Lung (tissue), 11 donors: ENCODE measurements at regions not wholly inside any gene's neighbourhood (a gene's known extent, or its start where the extent isn't known, plus 50 kb on each side); places are given as distances from the start of the nearest gene placed in this dataset.

ENCODE experiments used
- ATAC-seq: fragments of 200-7000 bp; cut with Tn5 transposase; one replicate; pipeline ENCODE4 v1.9.1; 2020; ENCODE audit warnings: moderate number of reproducible peaks; ENCODE audit not compliant: insufficient read depth, low FRiP score
- DNase-seq, 3 donors: peaks; one replicate each; pipeline ENCODE4 v3.0.0-alpha.2; 2013 to 2017
- H3K27ac ChIP-seq, 2 donors: one replicate each; pipeline ENCODE4 v1.5.1; 2013; ENCODE audit warnings: mild to moderate bottlenecking in 2 of 2, moderate library complexity in 2 of 2, control low read depth in 1 of 2, inconsistent platforms in 1 of 2, low read depth in 1 of 2, low read length in 1 of 2
- H3K27me3 ChIP-seq, 3 donors: one replicate each; pipeline ENCODE4 v1.5.1; 2013; ENCODE audit warnings: low read length in 2 of 3; ENCODE audit not compliant: control insufficient read depth in 3 of 3, insufficient read depth in 3 of 3
- H3K36me3 ChIP-seq, 4 donors: one replicate each; pipeline ENCODE4 v1.5.1; 2013; ENCODE audit warnings: low read length in 4 of 4, mild to moderate bottlenecking in 1 of 4, moderate library complexity in 1 of 4; ENCODE audit not compliant: control insufficient read depth in 4 of 4, insufficient read depth in 4 of 4
- H3K4me1 ChIP-seq, 5 donors: one replicate each; pipeline ENCODE4 v1.5.1; 2013; ENCODE audit warnings: low read length in 5 of 5, mild to moderate bottlenecking in 2 of 5, moderate library complexity in 1 of 5; ENCODE audit not compliant: control insufficient read depth in 5 of 5, insufficient read depth in 5 of 5
- H3K4me3 ChIP-seq: one replicate; pipeline ENCODE4 v1.5.1; 2013; ENCODE audit warnings: mild to moderate bottlenecking, control low read depth, moderate library complexity
- H3K9ac ChIP-seq, 2 donors: one replicate each; pipeline ENCODE4 v1.5.1; 2013; ENCODE audit warnings: low read length in 2 of 2, control low read depth in 1 of 2; ENCODE audit not compliant: insufficient read depth in 1 of 2
- H3K9me3 ChIP-seq, 4 donors: one replicate each; pipeline ENCODE4 v1.5.1; 2013; ENCODE audit warnings: low read length in 3 of 4, mild to moderate bottlenecking in 1 of 4, moderate library complexity in 1 of 4; ENCODE audit not compliant: control insufficient read depth in 4 of 4, insufficient read depth in 3 of 4
- CTCF ChIP-seq: IDR thresholded peaks from 2 replicates; pipeline ENCODE4 v1.5.1; 2012; ENCODE audit warnings: mild to moderate bottlenecking; ENCODE audit errors: control extremely low read depth, extremely low read depth
- WGBS, 2 donors: extraction: QIAGEN DNeasy Blood & Tissue Kit; methylation state at CpG; one replicate each; pipeline ENCODE4 v1.1.7; 2013; 5-methylcytosine and 5-hydroxymethylcytosine counted together
- donor health status: control.
- donor health status: control.
- donor health status: Bipolar disorder and iron deficiency.
- donor health status: healthy.
- donor health status: DM: yes; HTN: yes; CAD: no.

- Histone ChIP-seq H3K27ac (no peak overlapping the region), H3K9ac (no peak overlapping the region), H3K27me3 (peaks cover 0 to 3% (median 0%) of the 10 kb centered on the region in 3 donors), H3K9me3 (peaks cover 0 to 3% (median 0%) of the 10 kb centered on the region in 4 donors), H3K4me3 (no peak overlapping the region), H3K36me3 (no peaks in the 10 kb centered on the region), H3K4me1 (no peaks in the 10 kb centered on the region)
- DNase-seq (no peak), ATAC-seq (no peak)
- WGBS, 2 donors: 83 to 89% methylated on average over 7 of the region's 7 CpGs
- no peak for TF ChIP-seq CTCF
Measured at GRCh38 chr9:97788763-97789663, 64.0 kb upstream of the FOXE1 start.

DNA sequence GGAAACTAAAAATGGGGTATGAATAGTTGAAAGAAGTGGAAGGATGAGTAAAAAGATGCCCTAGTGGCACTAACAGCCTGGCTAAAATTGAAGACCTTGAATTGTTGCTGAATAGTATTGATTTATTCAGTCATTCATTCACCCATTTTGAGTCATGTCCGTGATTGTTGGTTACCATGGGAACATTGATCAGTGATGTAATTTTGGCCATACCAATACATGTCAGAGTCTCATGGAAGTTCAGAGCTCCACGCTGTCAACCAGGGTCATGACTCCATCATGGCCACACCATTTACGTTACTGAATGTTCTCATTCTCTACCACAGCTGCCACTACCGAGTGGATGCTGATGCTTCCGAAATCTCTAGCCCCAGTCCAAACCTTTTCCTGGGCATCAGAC is 62.5 kb upstream of the FOXE1 start:
- WGBS, 2 donors: 85 to 92% methylated on average over 5 of the region's 5 CpGs
- Histone ChIP-seq H3K9me3 (peaks cover 0 to 4% (median 0%) of the 10 kb centered on the region in 4 donors), H3K36me3 (no peaks in the 10 kb centered on the region), H3K4me3 (no peak overlapping the region), H3K27me3 (peaks cover 0 to 3% (median 0%) of the 10 kb centered on the region in 3 donors), H3K9ac (no peak overlapping the region), H3K27ac (no peak overlapping the region), H3K4me1 (peaks cover 0 to 2% (median 0%) of the 10 kb centered on the region in 5 donors)
- DNase-seq (no peak), ATAC-seq (no peak)
- TF ChIP-seq CTCF: no peak

DNA sequence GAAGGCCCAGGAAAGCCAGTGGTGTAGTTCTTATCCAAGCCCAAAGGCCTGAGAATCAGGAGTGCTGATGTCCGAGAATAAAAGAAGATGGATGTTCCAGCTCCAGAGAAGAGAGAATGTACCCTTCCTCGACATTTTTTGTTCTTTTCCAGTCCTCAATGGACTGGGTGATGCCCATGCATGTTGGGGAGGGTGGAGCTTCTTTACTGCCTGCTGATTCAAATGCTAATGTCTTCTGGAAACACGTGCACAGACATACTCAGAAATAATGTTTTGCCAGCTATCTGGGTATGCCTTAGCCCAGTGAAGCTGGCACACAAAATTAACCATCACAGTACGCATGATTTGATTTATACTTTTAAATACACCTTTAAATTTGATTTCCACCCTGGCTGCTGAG is 61.5 kb upstream of the FOXE1 start:
- ATAC-seq: no peak
- H3K27ac ChIP-seq: no peak overlapping the region
- no peak for TF ChIP-seq CTCF

More for the DNA sequence above, 61.5 kb upstream of the FOXE1 start:
- Histone ChIP-seq H3K9ac (no peak overlapping the region), H3K9me3 (peaks cover 0 to 5% (median 0%) of the 10 kb centered on the region in 4 donors), H3K36me3 (peaks cover 0 to 1% (median 0%) of the 10 kb centered on the region in 4 donors), H3K27me3 (peaks cover 0 to 3% (median 0%) of the 10 kb centered on the region in 3 donors), H3K4me1 (peaks cover 0 to 2% (median 0%) of the 10 kb centered on the region in 5 donors), H3K4me3 (no peak overlapping the region)
- 62 to 68% methylated on average over 4 of the region's 4 CpGs for WGBS, 2 donors
- DNase-seq: no peak
